ENCODE measurements at regions not wholly inside any gene's neighbourhood (a gene's known extent, or its start where the extent isn't known, plus 50 kb on each side); places are given as distances from the start of the nearest gene placed in this dataset.

GRCh38 chr2:7667260-7667757 lies 750.1 kb downstream of the RNF144A start:
- no peak overlapping the region for H3K4me2 ChIP-seq
- no peak overlapping the region for H3K27ac ChIP-seq
- H3K4me1 ChIP-seq, result no peaks in the 10 kb centered on the region
- WGBS (ENCODE audit: missing lambda C conversion rate), result 21% methylated on average over 5 of the region's 5 CpGs
- no peak for TF ChIP-seq POLR2A (IDR thresholded peaks at IDR 0.05; ENCODE audit: low read length)
- no peak for TF ChIP-seq CHD4 (IDR thresholded peaks at IDR 0.05; ENCODE audit: borderline replicate concordance)
- TF ChIP-seq RAD21 (conservative IDR thresholded peaks at IDR 0.05 in 1 of 2, IDR thresholded peaks at IDR 0.05 in 1 of 2), result no peak
- no peak for TF ChIP-seq TP53 (CRISPR knock-in tag; IDR thresholded peaks at IDR 0.05)
- no peak for TF ChIP-seq MAFK (IDR thresholded peaks at IDR 0.05; ENCODE audit: partially characterized antibody)
- no peak for TF ChIP-seq RCOR1 (IDR thresholded peaks at IDR 0.05; ENCODE audit: low read depth, low read length)
- POLR2A ChIA-PET, result no interaction called here
- no peak for ATAC-seq
- no peaks in the 10 kb centered on the region; the same call in 2 of the 3 replicates for H3K9me3 ChIP-seq
- no peak for DNase-seq (ENCODE audit: low read depth in 1 of 2, low spot score in 1 of 2)
- CTCF ChIA-PET, result interaction anchor here (0.8 kb wide), 1 partner anchor 22 kb away, joined by 3 read pairs; no protein-coding TSS in a partner anchor
- no peak overlapping the region for H3K4me3 ChIP-seq
- FAIRE-seq, result no peak

- POLR2A ChIA-PET, result no interaction called here
- ATAC-seq (no peak), DNase-seq (ENCODE audit: low read depth in 1 of 2, low spot score in 1 of 2) (no peak), FAIRE-seq (no peak)
- Histone ChIP-seq H3K9me3 (peaks cover 4% of the 10 kb centered on the region; the same call in 1 of the 3 replicates), H3K4me2 (no peak overlapping the region), H3K4me3 (no peak overlapping the region), H3K4me1 (no peaks in the 10 kb centered on the region), H3K27ac (no peak overlapping the region)
- CTCF ChIA-PET, result interaction anchor here (0.6 to 2.0 kb wide), 5 partner anchors 12 to 243 kb away, joined by 3 to 9 read pairs (median 3); no protein-coding TSS in a partner anchor
- TF ChIP-seq EP300 (IDR thresholded peaks at IDR 0.05) (no peak), CBX8 (IDR thresholded peaks at IDR 0.05) (no peak), POLR2A (IDR thresholded peaks at IDR 0.05; ENCODE audit: low read length) (no peak), RCOR1 (IDR thresholded peaks at IDR 0.05; ENCODE audit: low read depth, low read length) (no peak), HES2 (IDR thresholded peaks at IDR 0.05) (no peak), KDM5A (IDR thresholded peaks at IDR 0.05) (no peak), CHD4 (IDR thresholded peaks at IDR 0.05; ENCODE audit: borderline replicate concordance) (no peak), ESRRA (IDR thresholded peaks at IDR 0.05; ENCODE audit: borderline replicate concordance, low read length) (no peak), ATOH8 (CRISPR knock-in tag; IDR thresholded peaks at IDR 0.05; ENCODE audit: low read depth) (no peak), FOSL2 (IDR thresholded peaks at IDR 0.05) (no peak), FOSL2 (CRISPR knock-in tag; IDR thresholded peaks at IDR 0.05) (no peak), KDM1A (IDR thresholded peaks at IDR 0.05; ENCODE audit: low read depth) (no peak), MAX (IDR thresholded peaks at IDR 0.05) (no peak), BCL3 (IDR thresholded peaks at IDR 0.05) (no peak), RARB (CRISPR knock-in tag; IDR thresholded peaks at IDR 0.05) (no peak), TFCP2L1 (CRISPR knock-in tag; IDR thresholded peaks at IDR 0.05) (no peak), NPAS2 (CRISPR knock-in tag; IDR thresholded peaks at IDR 0.05; ENCODE audit: borderline replicate concordance) (no peak), EHF (CRISPR knock-in tag; IDR thresholded peaks at IDR 0.05) (no peak), ZC3H11A (IDR thresholded peaks at IDR 0.05) (no peak), JUNB (IDR thresholded peaks at IDR 0.05) (no peak), CEBPB (IDR thresholded peaks at IDR 0.05) (no peak)
- WGBS (ENCODE audit: missing lambda C conversion rate), result 38% methylated on average over 11 of the region's 11 CpGs
Measured at GRCh38 chr2:7670905-7671641, 753.9 kb downstream of the RNF144A start.
